GM19035 (cell line): ENCODE measurements at regions not wholly inside any gene's neighbourhood (a gene's known extent, or its start where the extent isn't known, plus 50 kb on each side); places are given as distances from the start of the nearest gene placed in this dataset.

Experiments
- ATAC-seq: cut with Tn5 transposase; IDR thresholded peaks from one replicate; pipeline ENCODE4 v1.9.1; 2021; ENCODE audit not compliant: unreplicated experiment

DNA sequence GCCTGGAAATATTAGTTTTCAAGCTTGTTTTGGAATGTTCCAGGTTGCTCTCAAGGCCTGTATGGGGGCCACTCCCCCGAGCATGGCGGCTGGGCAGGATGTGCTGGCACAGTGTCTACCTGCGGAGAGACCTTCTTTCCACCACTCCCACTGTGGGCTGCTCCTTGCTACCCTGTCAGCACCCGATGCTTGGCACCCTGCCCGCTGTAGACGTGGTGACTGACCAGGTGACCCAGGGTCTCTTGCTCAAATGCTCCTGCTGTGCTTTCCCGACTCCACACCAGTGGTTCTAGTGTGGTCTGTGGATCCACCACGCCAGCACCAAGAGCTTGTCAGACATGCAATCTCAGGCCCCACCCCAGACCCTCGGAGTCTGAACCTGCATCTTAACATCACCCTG, 213.3 kb downstream of the SH3BP4 start:
- no peak for ATAC-seq

DNA sequence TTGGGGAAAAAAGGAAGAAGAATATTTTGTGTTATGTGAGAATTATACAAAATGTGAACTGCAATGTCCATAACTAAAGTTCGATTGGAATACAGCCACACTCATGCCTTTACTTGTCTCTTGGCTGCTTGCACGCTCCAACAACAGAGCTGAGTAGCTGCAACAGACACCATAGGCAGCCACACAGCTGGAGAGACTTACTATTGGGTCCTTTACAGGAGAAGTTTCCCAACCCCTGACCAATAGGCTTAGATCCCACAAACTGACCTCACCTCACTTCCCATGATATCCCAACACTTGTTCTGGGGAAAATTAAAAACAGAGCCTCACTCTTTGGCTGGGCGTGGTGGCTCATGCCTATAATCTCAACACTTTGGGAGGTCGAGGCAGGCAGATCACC, 213.8 kb downstream of the SH3BP4 start:
- ATAC-seq: no peak

DNA sequence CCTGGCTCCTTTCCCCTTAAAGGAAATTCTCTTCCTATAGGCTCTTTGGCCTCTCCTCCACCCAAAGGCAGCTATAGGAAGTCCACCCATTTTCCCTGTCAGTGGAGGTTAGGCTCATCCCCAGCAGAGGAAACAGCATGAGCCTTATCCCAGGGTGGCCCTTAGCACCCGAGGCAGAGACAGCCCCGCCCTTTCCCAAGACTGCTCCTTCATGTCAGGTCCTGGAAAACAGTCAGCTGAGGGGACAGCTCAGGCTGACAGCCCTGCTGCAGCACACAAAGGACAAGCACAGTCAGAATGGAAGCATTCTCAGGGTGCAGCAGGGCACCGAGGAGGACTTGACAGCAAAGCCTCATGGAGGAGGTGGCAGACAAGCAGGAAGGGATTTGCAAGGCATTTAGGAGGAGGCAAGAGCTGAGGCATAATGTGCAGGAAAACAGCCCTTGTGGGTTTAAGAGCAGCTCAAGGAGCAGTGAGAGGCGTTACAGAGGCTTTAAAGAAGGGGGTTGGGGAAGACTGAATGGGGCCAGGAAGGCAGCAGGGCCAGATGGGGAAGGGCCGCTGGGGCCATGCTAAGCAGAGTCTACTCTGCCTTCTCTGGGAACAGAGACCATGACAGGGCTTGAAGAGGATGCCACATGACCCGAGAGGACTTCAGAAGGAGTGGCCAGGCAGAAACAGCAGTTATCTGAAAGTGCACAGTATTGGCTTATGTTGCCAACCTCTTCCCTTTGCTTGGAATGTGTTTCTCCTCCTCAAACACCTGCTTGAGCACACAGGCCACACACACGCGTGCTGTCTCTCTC, 216.6 kb downstream of the SH3BP4 start:
- ATAC-seq: no peak

DNA sequence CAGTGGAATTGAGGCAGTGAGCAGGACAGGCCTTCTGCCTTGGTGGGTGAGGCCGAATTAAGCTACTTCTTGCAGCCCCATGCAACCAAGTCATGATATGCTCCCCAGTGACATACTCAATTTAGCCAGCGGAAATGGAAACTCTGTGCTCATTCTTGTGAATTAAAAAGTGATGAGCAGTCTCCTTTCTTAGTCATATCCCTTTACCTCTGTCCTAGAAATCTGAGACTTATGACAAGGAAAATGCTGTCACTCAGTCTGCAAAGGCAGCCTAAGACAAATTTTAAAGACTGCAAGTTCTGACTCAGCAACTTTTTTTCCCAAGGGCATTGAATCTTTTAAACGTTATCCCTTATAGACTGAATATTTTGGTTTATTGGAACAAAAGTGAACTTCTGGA, 218.2 kb downstream of the SH3BP4 start:
- no peak for ATAC-seq

DNA sequence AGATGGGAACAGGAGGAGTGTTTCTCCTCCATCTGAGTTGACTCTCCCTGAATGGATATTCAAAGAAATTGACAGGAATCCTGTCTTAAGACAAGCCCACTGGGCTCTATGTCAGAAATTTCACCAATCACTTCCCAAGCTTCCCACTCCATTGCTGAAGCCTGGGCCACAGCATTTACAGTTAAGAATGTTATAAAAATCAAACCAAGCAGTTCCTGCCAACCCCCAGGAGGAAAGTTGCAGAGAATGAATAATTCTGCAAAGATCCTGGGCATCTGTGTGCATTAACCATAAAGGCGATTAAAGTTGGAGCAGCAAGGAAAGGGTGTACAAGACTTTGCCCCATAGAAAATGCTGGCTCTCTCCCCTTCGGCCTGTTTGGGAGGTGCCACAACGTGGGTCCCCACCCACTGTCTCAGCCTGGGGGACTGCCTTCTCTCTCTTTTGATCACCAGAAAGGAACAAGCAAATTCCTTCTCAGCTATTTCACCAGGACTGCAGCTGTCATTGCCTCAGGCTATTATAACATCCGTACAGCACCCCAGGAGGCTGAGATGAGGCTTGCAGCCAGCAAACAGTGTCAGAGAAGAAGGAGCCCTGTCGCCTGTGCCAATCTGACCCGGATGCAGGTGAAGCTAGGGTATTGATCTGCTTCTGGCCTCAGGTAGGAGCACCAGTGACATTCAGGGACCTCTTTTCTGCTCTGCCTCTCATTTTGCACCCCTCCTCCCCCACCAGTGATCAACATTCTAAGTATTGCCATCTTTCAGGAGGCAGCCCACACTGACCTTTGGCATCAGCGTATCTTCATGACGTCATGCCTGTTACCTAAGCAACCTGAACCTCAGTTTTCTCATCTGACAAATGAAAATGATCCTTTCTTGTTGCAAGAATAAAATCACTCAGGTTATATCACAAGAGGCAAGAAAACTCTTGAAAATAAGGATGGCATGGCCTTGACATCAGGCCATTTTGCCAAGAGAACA, 219.0 kb downstream of the SH3BP4 start:
- no peak for ATAC-seq

DNA sequence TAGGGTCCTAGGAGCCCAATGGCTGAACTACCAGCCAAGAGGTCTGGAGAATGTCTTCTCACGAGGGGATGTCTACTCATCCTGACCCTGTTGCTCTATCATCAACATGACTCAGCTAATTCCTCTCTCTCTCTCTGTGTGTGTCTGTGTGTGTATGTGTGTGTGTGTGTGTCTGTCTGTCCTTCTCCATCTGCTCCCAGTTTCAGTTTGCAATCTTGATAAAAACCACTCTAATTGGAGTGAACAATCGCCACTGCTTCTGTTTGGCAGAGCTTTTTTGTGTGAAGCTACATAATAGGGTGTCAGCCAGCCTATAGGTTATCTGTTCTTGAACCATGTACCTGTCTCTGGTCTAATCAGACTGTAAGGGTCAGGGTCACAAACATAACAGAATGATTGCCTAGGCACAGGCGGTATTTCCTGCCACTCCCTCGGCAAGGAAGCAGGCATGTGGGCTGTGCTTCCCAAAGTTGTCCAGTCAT, 219.8 kb downstream of the SH3BP4 start:
- ATAC-seq: no peak

DNA sequence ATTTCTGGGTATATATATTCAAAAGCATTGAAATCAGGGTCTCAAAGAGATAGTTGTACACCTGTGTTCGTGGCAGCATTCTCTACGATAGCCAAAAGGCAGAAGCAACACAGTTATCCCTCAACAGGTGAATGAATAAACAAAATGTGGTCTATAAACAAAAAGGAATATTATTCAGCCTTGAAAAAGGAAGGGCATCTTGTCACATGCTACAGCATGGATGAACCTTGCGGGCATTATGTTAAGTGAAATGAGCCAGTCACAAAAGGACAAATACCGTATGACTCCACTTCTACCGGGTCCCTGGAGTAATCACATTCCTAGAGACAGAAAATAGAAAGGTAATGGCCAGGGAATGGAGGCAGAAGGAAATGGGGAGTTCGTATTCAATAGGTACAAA, 228.8 kb downstream of the SH3BP4 start:
- ATAC-seq: no peak

DNA sequence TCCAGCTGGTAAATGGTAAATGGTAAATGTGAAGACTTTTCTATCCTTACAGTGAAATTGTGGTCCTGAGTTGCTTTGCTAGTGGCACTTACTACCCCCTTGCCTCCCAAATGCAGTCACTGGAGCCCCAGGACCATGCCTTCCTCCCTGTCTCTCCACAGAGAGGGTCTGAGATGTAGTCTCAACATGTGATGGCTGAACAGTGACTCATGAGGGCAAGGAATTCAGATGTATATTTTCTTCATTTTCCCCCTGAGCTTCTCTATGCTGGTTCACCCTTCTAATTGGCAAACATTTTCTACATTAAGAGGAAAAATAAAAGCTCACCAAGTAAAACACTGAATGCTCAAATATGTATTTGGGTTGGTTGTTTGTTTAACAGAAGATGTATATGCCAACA, 232.0 kb downstream of the SH3BP4 start:
- ATAC-seq: no peak

DNA sequence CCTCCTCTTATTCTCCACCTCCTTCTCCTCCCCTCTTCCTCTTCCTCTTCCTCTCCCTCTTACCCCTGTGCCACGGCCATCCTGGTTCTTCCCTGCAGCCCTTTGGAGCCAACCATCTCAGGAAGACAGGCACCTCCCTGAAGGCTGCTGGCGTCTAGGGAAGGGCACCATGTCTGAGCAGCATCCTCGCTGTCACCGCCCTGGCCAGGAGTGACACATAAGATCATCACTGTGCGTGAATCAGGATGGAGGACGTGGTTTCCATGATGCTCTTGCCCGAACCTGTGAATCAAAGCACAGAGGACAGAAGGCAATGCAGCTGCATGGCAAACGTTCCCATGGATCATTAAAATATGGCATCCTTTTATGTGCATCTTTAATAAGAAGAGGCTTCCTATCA, 236.0 kb downstream of the SH3BP4 start:
- no peak for ATAC-seq

DNA sequence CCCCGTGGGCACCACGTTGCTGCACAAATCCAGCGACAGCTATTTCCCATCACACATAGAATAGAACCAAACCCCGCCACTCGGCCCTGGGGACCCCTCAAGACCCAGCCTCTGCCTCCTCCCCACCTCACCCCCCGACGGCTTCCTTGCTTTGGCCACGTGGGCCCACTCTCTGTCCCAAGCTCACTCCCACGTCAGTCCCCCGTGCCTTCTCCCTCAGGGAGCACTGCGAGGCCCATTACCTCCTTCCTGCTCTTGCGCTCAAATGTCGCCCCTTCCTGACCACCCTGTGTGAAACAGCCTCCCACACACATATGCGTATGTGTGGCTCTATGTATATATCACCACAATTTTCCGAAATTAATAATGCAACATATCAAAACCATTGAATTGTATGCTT, 239.7 kb downstream of the SH3BP4 start:
- ATAC-seq: no peak

DNA sequence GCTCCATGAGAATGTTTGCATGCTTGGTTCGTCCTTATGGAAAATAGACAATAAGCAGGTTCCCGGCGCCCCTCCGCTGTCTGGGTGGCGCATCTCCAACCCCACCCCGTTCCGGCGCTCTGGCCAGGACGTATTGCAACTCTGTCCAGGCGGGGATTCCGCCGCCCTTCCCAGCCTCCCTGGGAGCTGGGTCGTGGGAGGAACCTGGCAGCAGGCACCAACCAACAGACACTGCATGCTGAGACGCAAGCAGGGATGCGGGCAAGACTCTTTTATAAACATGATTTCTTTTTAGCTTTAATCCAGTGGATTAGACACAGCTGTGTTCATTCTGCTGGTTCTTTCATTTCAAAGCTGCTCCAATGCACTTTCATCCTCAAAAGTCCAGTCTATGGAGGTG, 240.2 kb downstream of the SH3BP4 start:
- ATAC-seq: no peak

DNA sequence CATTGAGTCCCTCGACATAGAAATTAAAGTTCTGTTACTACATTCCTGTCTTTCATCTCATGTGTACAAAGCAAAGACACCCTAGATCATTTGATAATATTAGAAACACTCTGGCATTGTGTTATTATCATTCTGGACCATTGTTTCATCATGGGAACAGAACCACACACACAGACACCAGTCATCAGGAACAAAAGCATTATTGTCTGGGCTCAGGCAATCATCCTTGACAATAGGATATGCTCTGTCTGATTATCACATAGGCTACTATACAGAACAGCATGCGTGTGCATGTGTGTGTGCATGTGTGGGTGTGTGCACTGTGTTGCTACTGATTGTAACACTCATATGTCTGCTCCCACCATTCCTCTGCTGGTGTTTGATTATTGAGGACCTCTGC, 242.5 kb downstream of the SH3BP4 start:
- ATAC-seq: no peak

DNA sequence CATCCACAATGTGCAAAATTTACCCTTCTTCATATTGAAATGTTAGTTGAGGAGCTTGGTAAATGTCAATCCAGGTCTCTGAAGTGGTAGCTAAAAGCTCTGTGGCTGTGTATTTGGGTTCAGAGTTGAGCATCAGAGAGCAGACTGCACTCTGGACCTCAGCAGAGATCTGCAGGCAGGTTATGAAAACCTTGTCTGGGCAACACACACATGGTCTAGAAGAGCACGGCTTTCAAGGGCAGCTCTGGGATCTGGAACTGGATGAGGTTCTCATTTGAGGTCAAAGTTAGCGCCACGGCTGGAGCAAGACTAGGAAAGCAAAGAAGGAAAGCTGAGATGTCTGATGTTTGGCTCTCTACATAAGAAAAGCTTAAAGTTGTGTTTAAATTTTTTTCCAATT, 243.0 kb downstream of the SH3BP4 start:
- no peak for ATAC-seq

DNA sequence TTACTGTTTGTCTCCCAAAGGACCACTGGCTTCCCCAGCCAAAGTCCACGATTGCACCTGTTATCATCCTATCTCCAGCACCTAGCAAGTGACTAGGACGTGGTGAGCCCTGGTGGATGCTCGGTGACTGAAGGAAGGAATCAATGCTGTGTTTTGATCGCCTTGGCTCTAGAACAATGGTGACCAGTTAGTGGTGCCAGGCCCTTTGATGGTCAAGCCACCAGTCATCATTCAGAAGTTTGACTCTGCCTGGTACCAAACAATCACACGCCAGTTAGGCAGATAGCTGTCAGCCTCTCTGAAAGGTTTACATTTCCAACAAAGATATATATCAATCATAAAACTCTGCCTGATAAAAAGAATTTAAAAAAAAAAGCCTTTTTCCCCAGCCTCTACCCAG, 244.1 kb downstream of the SH3BP4 start:
- no peak for ATAC-seq

DNA sequence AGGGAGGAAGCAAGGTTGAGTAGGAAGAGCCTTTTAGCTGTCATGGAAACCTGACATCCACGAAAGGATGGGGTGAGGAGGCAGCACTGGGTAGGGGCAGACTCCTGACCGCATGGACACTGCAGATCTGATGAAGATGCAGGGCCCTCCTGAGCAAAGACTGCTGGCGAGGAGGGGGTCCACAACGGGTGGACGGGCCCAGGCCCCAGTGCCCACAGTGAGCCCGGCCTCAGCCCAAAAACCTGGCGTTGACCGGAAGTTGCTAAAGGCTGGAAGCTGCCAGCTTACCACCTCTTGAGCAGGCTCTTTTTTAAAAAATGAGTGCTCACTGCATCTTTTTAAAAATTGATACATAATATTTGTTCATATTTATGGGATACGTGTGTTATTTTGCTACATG, 247.3 kb downstream of the SH3BP4 start:
- no peak for ATAC-seq

DNA sequence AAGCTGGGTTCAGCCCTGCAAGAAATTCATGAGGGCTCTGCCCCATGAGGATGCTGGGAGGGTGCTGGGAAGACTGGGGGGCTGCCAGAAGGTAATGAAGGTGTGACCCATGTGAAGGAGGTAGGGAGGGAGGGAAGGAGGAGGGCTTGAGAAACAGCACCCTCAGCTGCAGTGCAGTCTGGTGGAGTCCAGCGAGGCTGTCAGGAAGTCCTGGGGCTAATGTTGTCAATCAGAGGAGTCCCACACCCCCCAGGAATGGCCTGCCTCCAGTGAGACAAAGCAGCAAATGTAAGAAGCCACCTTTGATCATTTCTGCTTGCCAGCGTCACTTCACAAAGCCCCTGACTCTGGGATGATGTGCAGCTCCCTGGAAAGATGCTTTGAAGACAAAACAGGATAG, 248.4 kb downstream of the SH3BP4 start:
- ATAC-seq: no peak

DNA sequence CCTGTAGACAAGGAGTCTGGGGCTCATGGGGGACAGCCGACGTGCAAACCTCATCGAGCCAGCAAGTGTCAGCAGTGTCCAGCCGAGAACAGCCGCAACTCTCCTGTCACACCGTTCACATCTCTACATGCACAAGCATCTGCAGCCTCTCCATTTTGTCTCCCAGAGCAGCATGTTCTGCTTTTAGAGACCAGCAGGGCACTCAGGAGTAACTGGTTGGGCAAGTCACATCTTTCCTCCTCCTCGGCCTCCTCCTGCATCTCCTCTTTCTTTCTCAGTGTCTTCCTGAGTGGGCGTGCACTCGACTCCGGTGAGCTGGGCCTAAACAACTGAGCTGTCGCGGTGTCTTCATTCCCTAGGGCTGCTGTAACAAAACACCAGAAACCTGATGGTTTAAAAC, 249.9 kb downstream of the SH3BP4 start:
- ATAC-seq: no peak

DNA sequence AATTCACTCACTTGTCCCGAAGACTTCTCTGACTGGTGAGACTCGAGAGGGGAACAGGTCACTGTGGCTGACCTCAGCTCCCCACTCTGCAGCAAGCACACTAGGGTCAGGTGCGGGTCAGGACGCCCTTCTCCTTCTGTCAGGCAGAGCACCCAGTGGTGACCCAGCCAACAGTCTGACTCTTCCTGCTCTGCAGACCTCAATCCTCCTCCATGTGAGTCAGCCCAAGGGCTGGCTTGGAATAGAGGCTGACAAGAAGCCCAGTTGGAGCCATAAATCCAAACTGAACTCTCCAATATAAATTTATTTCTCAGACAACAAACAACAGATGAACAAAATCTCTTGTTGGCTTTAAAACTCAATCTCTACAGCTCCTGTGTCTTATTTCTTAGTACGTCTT, 253.1 kb downstream of the SH3BP4 start:
- ATAC-seq: no peak

DNA sequence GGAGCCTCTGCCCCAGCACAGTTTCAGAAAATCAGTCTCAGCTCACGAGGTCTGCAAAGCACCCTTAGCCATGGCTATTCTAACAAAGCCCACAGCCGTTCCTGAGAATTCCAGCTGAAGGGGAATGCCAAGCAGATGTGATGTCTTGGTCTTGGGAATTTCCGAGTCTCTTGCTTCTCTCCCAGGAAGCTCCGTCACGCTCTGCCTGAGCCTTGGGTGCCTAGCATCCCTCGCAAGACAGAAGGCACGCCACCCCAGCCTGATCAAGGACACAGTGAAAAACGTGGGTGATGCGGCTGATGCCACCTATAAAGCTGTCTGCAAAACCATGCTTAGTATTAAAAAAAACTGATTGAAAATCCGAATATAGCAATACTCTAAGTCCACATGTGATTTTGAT, 254.6 kb downstream of the SH3BP4 start:
- no peak for ATAC-seq

DNA sequence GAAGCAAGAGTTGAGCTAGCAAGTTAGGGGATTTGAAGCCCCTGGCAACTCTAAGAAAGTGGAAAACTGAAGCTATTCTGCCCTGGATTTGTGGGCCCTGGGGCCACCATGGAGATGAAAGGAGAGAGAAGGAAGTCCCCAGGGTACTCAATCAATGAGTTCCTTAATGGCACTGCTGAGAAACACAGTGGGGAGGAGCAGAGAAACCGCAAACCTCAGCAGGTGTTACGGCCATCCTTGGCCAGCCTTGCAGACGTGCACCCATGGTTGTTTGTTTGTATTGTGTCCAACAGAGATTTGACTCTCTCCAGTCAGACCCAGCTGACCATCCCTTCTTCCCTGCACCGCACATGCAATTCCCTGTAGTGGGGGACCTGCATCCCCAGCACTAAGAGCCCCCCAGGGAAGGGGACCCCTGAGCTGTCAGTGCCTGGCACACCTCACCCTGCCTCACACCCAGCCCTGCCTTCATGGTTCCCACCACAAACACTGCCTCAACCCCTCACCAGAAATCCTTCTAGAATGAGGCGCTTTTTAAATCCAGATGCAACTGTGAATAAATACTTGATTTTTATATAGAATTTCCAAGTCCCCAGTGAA, 255.3 kb downstream of the SH3BP4 start:
- ATAC-seq: no peak

DNA sequence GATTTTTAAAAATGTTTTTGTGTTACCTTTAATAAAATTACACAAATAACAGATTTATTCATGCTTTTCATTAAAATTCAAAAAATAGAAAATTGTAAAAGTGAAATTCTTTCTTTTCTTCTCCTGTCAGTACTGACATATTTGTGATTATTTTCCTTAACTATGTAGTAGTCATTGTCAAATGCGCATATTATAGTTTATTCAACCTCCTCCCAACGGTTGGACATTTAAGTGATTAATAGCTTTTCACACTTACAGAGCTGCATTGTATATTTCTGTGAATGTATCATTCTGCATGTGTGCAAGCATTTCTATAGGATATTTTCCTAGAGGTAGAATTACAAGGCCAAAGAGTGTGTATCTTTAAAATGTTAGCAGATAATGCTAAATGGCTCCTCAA, 259.2 kb downstream of the SH3BP4 start:
- ATAC-seq: no peak
